ENCODE measurements at regions not wholly inside any gene's neighbourhood (a gene's known extent, or its start where the extent isn't known, plus 50 kb on each side); places are given as distances from the start of the nearest gene placed in this dataset.

GRCh38 chr12:89762498-89763170 is 54.0 kb upstream of the ATP2B1 start:
- Histone ChIP-seq H3K4me3 (ENCODE audit: low read length) (no peak overlapping the region), H3K4me1 (ENCODE audit: control insufficient read depth, low read length) (peaks cover 11% of the 10 kb centered on the region), H4K20me1 (ENCODE audit: control insufficient read depth, insufficient read depth, low read depth, low read length) (no peaks in the 10 kb centered on the region), H3K9me2 (replicated peaks; ENCODE audit: control insufficient read depth, low read length) (no peaks in the 10 kb centered on the region), H3K79me2 (ENCODE audit: control insufficient read depth, low read length) (no peaks in the 10 kb centered on the region), H3K36me3 (ENCODE audit: control insufficient read depth, low read length) (no peaks in the 10 kb centered on the region), H3F3A (ENCODE audit: control insufficient read depth, insufficient read depth) (no peaks in the 10 kb centered on the region), H3K4me2 (ENCODE audit: low read length) (no peak overlapping the region), H3K9me3 (ENCODE audit: control insufficient read depth, insufficient read depth, low read length) (no peaks in the 10 kb centered on the region), H3K27ac (ENCODE audit: low read depth, low read length) (no peak overlapping the region), H3K27me3 (ENCODE audit: control insufficient read depth, low read length) (no peaks in the 10 kb centered on the region)
- TF ChIP-seq CTCF (IDR thresholded peaks at IDR 0.05; ENCODE audit: low read depth, low read length, poor library complexity, severe bottlenecking), result no peak
- TF ChIP-seq EZH2phosphoT487 (IDR thresholded peaks at IDR 0.05; ENCODE audit: borderline replicate concordance, low read length), result no peak

- no peak overlapping the region for H3K27ac ChIP-seq (ENCODE audit: low read depth, low read length)
These were observed 52.1 kb upstream of the ATP2B1 start for GRCh38 chr12:89760783-89761182.

More at GRCh38 chr12:89760783-89761182, 52.1 kb upstream of the ATP2B1 start:
- H4K20me1 ChIP-seq (ENCODE audit: control insufficient read depth, insufficient read depth, low read depth, low read length), result no peaks in the 10 kb centered on the region
- no peaks in the 10 kb centered on the region for H3K9me3 ChIP-seq (ENCODE audit: control insufficient read depth, insufficient read depth, low read length)
- H3K9me2 ChIP-seq (replicated peaks; ENCODE audit: control insufficient read depth, low read length), result no peaks in the 10 kb centered on the region
- peaks cover 14% of the 10 kb centered on the region for H3K4me1 ChIP-seq (ENCODE audit: control insufficient read depth, low read length)
- H3K4me3 ChIP-seq (ENCODE audit: low read length), result no peak overlapping the region
- H3K27me3 ChIP-seq (ENCODE audit: control insufficient read depth, low read length), result no peaks in the 10 kb centered on the region
- no peaks in the 10 kb centered on the region for H3F3A ChIP-seq (ENCODE audit: control insufficient read depth, insufficient read depth)
- no peak overlapping the region for H3K4me2 ChIP-seq (ENCODE audit: low read length)
- no peak for TF ChIP-seq CTCF (IDR thresholded peaks at IDR 0.05; ENCODE audit: low read depth, low read length, poor library complexity, severe bottlenecking)
- no peaks in the 10 kb centered on the region for H3K79me2 ChIP-seq (ENCODE audit: control insufficient read depth, low read length)
- no peaks in the 10 kb centered on the region for H3K36me3 ChIP-seq (ENCODE audit: control insufficient read depth, low read length)
